H1 (cell line): ENCODE measurements at regions not wholly inside any gene's neighbourhood (a gene's known extent, or its start where the extent isn't known, plus 50 kb on each side); places are given as distances from the start of the nearest gene placed in this dataset.
A peak's percentile ranks its signal among the peaks of the same experiment; 100 is the strongest.

ENCODE experiments used
- CTCF ChIA-PET: fragments of 300-600 bp; sonication (Branson Sonifier 250); formaldehyde crosslinking; loops from one replicate; lab custom pipeline; 2021; ENCODE audit not compliant: partially characterized antibody; lab: Charles Lee
- POLR2A ChIA-PET: fragments of 300-600 bp; sonication (Branson Sonifier 250); formaldehyde crosslinking; loops from one replicate; lab custom pipeline; 2021; ENCODE audit warnings: inconsistent platforms; ENCODE audit not compliant: partially characterized antibody; lab: Charles Lee
- DNase-seq, 2 experiments: peaks; one replicate each; pipeline versions ENCODE4 v3.0.0 to v3.0.0-alpha.2; 2010 to 2022; ENCODE audit warnings: low spot score in 2 of 2, low read depth in 1 of 2, mixed read lengths in 1 of 2
- FAIRE-seq: peaks from 2 replicates; lab custom pipeline; 2011; peaks lifted over from hg19 to GRCh38; lab: Jason Lieb, UNC
- H2AFZ ChIP-seq: 2 replicates; pipeline ENCODE4 v1.8.1; 2012; ENCODE audit warnings: low read length, inconsistent platforms
- H2AK5ac ChIP-seq: 2 replicates; pipeline ENCODE4 v1.6.1; 2013; ENCODE audit warnings: low read depth, low read length
- H2BK120ac ChIP-seq: replicated peaks from 2 replicates; pipeline ENCODE3; 2013; ENCODE audit warnings: low read depth, low read length, inconsistent platforms
- H2BK12ac ChIP-seq: 2 replicates; pipeline ENCODE4 v1.6.1; 2013; ENCODE audit warnings: low read depth, low read length
- H2BK15ac ChIP-seq: 2 replicates; pipeline ENCODE4 v1.6.1; 2013; ENCODE audit warnings: low read length
- H2BK20ac ChIP-seq: 2 replicates; pipeline ENCODE4 v1.6.1; 2013; ENCODE audit warnings: low read length
- H2BK5ac ChIP-seq: 2 replicates; pipeline ENCODE4 v1.6.1; 2013; ENCODE audit warnings: low read depth, low read length
- H3K14ac ChIP-seq: 2 replicates; pipeline ENCODE4 v1.6.1; 2013; ENCODE audit warnings: inconsistent platforms; ENCODE audit not compliant: insufficient read length
- H3K18ac ChIP-seq: 2 replicates; pipeline ENCODE4 v1.6.1; 2013; ENCODE audit warnings: low read length; ENCODE audit errors: extremely low read depth
- H3K23ac ChIP-seq: 2 replicates; pipeline ENCODE4 v1.6.1; 2013; ENCODE audit warnings: inconsistent platforms; ENCODE audit not compliant: insufficient read length
- H3K23me2 ChIP-seq: 2 replicates; pipeline ENCODE4 v1.6.1; 2013; ENCODE audit warnings: low read depth, low read length
- H3K27ac ChIP-seq: 2 replicates; pipeline ENCODE4 v1.6.1; 2011; ENCODE audit warnings: low read depth, low read length, inconsistent platforms
- H3K27me3 ChIP-seq, 4 experiments: replicated peaks in 1 of 4; 1 replicate in 1 of 4; 2 replicates in 3 of 4; pipeline versions ENCODE4 v1.6.1 to v1.8.1; 2011 to 2013; ENCODE audit warnings: low read length in 3 of 4, mild to moderate bottlenecking in 3 of 4, inconsistent platforms in 2 of 4, mixed read lengths in 2 of 4, moderate library complexity in 1 of 4; ENCODE audit not compliant: control insufficient read depth in 3 of 4, insufficient read depth in 3 of 4; ENCODE audit errors: extremely low read depth in 1 of 4
- H3K36me3 ChIP-seq, 4 experiments: 2 replicates each; pipeline versions ENCODE4 v1.6.1 to v1.8.1; 2011 to 2013; ENCODE audit warnings: mild to moderate bottlenecking in 4 of 4, low read length in 3 of 4, moderate library complexity in 2 of 4, control low read depth in 1 of 4, inconsistent platforms in 1 of 4; ENCODE audit not compliant: insufficient read depth in 4 of 4, control insufficient read depth in 2 of 4
- H3K4ac ChIP-seq: replicated peaks from 2 replicates; pipeline ENCODE3; 2013; ENCODE audit warnings: low read length, low read depth, mixed read lengths, inconsistent platforms; ENCODE audit not compliant: insufficient read length
- H3K4me1 ChIP-seq, 4 experiments: replicated peaks in 1 of 4; 1 replicate in 1 of 4; 2 replicates in 3 of 4; pipeline versions ENCODE4 v1.6.1 to v1.8.1; 2011 to 2013; ENCODE audit warnings: low read length in 3 of 4, inconsistent platforms in 2 of 4, mixed read lengths in 1 of 4; ENCODE audit not compliant: insufficient read depth in 4 of 4, control insufficient read depth in 3 of 4
- H3K4me2 ChIP-seq, 2 experiments: 2 replicates each; pipeline versions ENCODE4 v1.6.1 to v1.8.1; 2011 to 2013; ENCODE audit warnings: low read depth in 2 of 2, low read length in 2 of 2, control low read depth in 1 of 2, inconsistent platforms in 1 of 2, mild to moderate bottlenecking in 1 of 2; ENCODE audit not compliant: insufficient read depth in 1 of 2
- H3K4me3 ChIP-seq, 4 experiments: fragments of 200-600, 300-600 bp in 1 of 4; sonication (generic), shearing (Covaris generic), sonication (Bioruptor Twin) in 1 of 4; 2 replicates each; pipeline versions ENCODE4 v1.5.1 to v1.8.1; 2011 to 2016; ENCODE audit warnings: low read length in 4 of 4, low read depth in 3 of 4, control low read depth in 2 of 4, inconsistent platforms in 2 of 4, mild to moderate bottlenecking in 2 of 4, mixed read lengths in 1 of 4, moderate library complexity in 1 of 4; ENCODE audit not compliant: insufficient read depth in 2 of 4; ENCODE audit errors: extremely low read depth in 1 of 4
- H3K56ac ChIP-seq: replicated peaks from 2 replicates; pipeline ENCODE3; 2013; ENCODE audit warnings: low read depth, mild to moderate bottlenecking, mixed read lengths, low read length, inconsistent platforms; ENCODE audit not compliant: insufficient read length
- H3K79me1 ChIP-seq: 2 replicates; pipeline ENCODE4 v1.6.1; 2013; ENCODE audit warnings: low read depth, low read length, control low read depth
- H3K79me2 ChIP-seq, 2 experiments: 2 replicates each; pipeline versions ENCODE4 v1.6.1 to v1.8.1; 2012 to 2013; ENCODE audit warnings: low read length in 2 of 2, mild to moderate bottlenecking in 2 of 2, inconsistent platforms in 1 of 2; ENCODE audit not compliant: insufficient read depth in 2 of 2, control insufficient read depth in 1 of 2
- H3K9ac ChIP-seq, 4 experiments: replicated peaks in 1 of 4; 1 replicate in 1 of 4; 2 replicates in 3 of 4; pipeline versions ENCODE4 v1.6.1 to v1.8.1; 2011 to 2013; ENCODE audit warnings: low read depth in 3 of 4, low read length in 3 of 4, control low read depth in 2 of 4, mild to moderate bottlenecking in 2 of 4, moderate library complexity in 2 of 4, inconsistent platforms in 1 of 4; ENCODE audit errors: extremely low read depth in 1 of 4
- H3K9me3 ChIP-seq, 2 experiments: 2 replicates each; pipeline versions ENCODE4 v1.6.1 to v1.8.1; 2012 to 2013; ENCODE audit warnings: mild to moderate bottlenecking in 2 of 2, moderate library complexity in 2 of 2, control low read depth in 1 of 2, inconsistent platforms in 1 of 2, low read depth in 1 of 2, low read length in 1 of 2, mixed read lengths in 1 of 2; ENCODE audit not compliant: insufficient read depth in 2 of 2
- H4K20me1 ChIP-seq, 2 experiments: replicated peaks in 1 of 2; 2 replicates each; pipeline versions ENCODE3 to v1.8.1; 2011 to 2013; ENCODE audit warnings: inconsistent platforms in 2 of 2, low read length in 2 of 2, mild to moderate bottlenecking in 1 of 2; ENCODE audit not compliant: insufficient read depth in 2 of 2, control insufficient read depth in 1 of 2
- H4K5ac ChIP-seq: 2 replicates; pipeline ENCODE4 v1.6.1; 2013; ENCODE audit warnings: low read length, low read depth, mixed read lengths, inconsistent platforms; ENCODE audit not compliant: insufficient read length
- H4K8ac ChIP-seq: 2 replicates; pipeline ENCODE4 v1.8.0; 2013; ENCODE audit warnings: mild to moderate bottlenecking, moderate library complexity, low read length, inconsistent platforms; ENCODE audit not compliant: insufficient read depth; ENCODE audit errors: extremely low read depth
- H4K91ac ChIP-seq: replicated peaks from 2 replicates; pipeline ENCODE3; 2013; ENCODE audit warnings: low read length, mixed read lengths, inconsistent platforms; ENCODE audit not compliant: insufficient read length
- RAD21 ChIP-seq, 2 experiments: IDR thresholded peaks in 1 of 2; conservative IDR thresholded peaks in 1 of 2; 2 replicates each; pipeline ENCODE4 v1.6.1; 2011; ENCODE audit warnings: low read depth in 2 of 2, low read length in 2 of 2, improper control_type of control experiment in 1 of 2, inconsistent platforms in 1 of 2, mild to moderate bottlenecking in 1 of 2, moderate library complexity in 1 of 2
- TAF1 ChIP-seq: IDR thresholded peaks from 2 replicates; pipeline ENCODE4 v1.6.1; 2011; ENCODE audit warnings: mild to moderate bottlenecking, low read depth, low read length
- WGBS, 2 experiments: shearing (Covaris generic) in 1 of 2; methylation state at CpG; one replicate each; pipeline versions ENCODE4 v1.1.6 to v1.1.7; 2013 to 2015; ENCODE audit warnings: low lambda C conversion rate in 2 of 2, mixed read lengths in 2 of 2, inconsistent platforms in 1 of 2, low coverage in 1 of 2, missing lambda C conversion rate in 1 of 2; ENCODE audit not compliant: insufficient replicate concordance in 2 of 2, insufficient coverage in 1 of 2, insufficient read length in 1 of 2; ENCODE audit errors: extremely low coverage in 1 of 2, missing lambda C conversion rate in 1 of 2; 5-methylcytosine and 5-hydroxymethylcytosine counted together

- Histone ChIP-seq H3K9me3 (peaks cover 8 to 12% of the 10 kb centered on the region in 2 experiments; a peak in 2 of 4 replicates), H3K4me2 (no peak overlapping the region), H3K4me1 (peaks cover 0 to 15% (median 8%) of the 10 kb centered on the region in 4 experiments; a peak in 6 of 7 replicates), H4K5ac (no peak overlapping the region), H2BK5ac (no peak overlapping the region), H3K23me2 (no peaks in the 10 kb centered on the region; the same call in 1 of the 2 replicates), H2BK12ac (no peak overlapping the region), H3K4me3 (no peak overlapping the region), H4K91ac (no peak overlapping the region), H3K56ac (no peak overlapping the region), H3K27me3 (peaks cover 0 to 7% (median 0%) of the 10 kb centered on the region in 4 experiments; a peak in 1 of 7 replicates), H4K20me1 (peaks cover 0 to 6% of the 10 kb centered on the region in 2 experiments), H2AK5ac (no peak overlapping the region), H2BK20ac (no peak overlapping the region), H3K9ac (no peak overlapping the region), H4K8ac (peak overlapping the region; percentile 63; the same call in 1 of the 2 replicates), H2AFZ (no peak overlapping the region), H3K23ac (no peak overlapping the region), H3K18ac (no peak overlapping the region), H3K4ac (no peak overlapping the region), H2BK15ac (no peak overlapping the region), H3K79me1 (no peaks in the 10 kb centered on the region), H3K14ac (no peak overlapping the region), H3K27ac (no peak overlapping the region), H3K36me3 (no peaks in the 10 kb centered on the region), H2BK120ac (no peak overlapping the region), H3K79me2 (no peaks in the 10 kb centered on the region)
- ChIA-PET CTCF (no interaction called here), POLR2A (interaction anchor here (0.7 kb wide), 1 partner anchor 39 kb away, joined by 6 read pairs; no protein-coding TSS in a partner anchor)
- WGBS, 2 experiments = 90% methylated on average over 9 of the region's 20 CpGs; no CpG with 5 or more reads in 1 of the 2 experiments
- no peak for FAIRE-seq
- DNase-seq = no peak
- TF ChIP-seq TAF1 (no peak), RAD21 (IDR thresholded peaks at IDR 0.05 in 1 of 2, conservative IDR thresholded peaks at IDR 0.05 in 1 of 2; ENCODE audit: low read depth in 2 of 2, low read length in 2 of 2) (0 out of 4 replicates have a peak, but pooled peaks of 1 of the 2 experiments have one; percentile 6)
Observed at GRCh38 chr18:79585395-79586370, 93.9 kb upstream of the CTDP1 start.
